D721Med (cell line): ENCODE measurements at regions not wholly inside any gene's neighbourhood (a gene's known extent, or its start where the extent isn't known, plus 50 kb on each side); places are given as distances from the start of the nearest gene placed in this dataset.

Source experiments
- DNase-seq: peaks from one replicate; pipeline ENCODE4 v3.0.0; 2011; ENCODE audit warnings: low spot score; ENCODE audit not compliant: insufficient read length
- FAIRE-seq: peaks from 2 replicates; lab custom pipeline; 2011; peaks lifted over from hg19 to GRCh38; lab: Jason Lieb, UNC
- TF ChIP-seq, protein P1 (sequence below): IDR thresholded peaks from 2 replicates; pipeline ENCODE4 v1.5.1; 2012; ENCODE audit warnings: mild to moderate bottlenecking, control low read depth; ENCODE audit not compliant: insufficient read depth; ENCODE audit errors: missing control alignments

GRCh38 chr13:74338341-74338740, 204.1 kb upstream of the KLF12 start:
- DNase-seq: no peak
- TF ChIP-seq, protein P1, sequence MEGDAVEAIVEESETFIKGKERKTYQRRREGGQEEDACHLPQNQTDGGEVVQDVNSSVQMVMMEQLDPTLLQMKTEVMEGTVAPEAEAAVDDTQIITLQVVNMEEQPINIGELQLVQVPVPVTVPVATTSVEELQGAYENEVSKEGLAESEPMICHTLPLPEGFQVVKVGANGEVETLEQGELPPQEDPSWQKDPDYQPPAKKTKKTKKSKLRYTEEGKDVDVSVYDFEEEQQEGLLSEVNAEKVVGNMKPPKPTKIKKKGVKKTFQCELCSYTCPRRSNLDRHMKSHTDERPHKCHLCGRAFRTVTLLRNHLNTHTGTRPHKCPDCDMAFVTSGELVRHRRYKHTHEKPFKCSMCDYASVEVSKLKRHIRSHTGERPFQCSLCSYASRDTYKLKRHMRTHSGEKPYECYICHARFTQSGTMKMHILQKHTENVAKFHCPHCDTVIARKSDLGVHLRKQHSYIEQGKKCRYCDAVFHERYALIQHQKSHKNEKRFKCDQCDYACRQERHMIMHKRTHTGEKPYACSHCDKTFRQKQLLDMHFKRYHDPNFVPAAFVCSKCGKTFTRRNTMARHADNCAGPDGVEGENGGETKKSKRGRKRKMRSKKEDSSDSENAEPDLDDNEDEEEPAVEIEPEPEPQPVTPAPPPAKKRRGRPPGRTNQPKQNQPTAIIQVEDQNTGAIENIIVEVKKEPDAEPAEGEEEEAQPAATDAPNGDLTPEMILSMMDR: no peak
- FAIRE-seq: no peak

- FAIRE-seq (peak; percentile 41), DNase-seq (no peak)
- TF ChIP-seq, protein P1: no peak
Measured at GRCh38 chr13:74336546-74336945, 202.3 kb upstream of the KLF12 start.

- TF ChIP-seq, protein P1: no peak
- no peak for DNase-seq
- FAIRE-seq: no peak
Measured at GRCh38 chr13:74335370-74335769, 201.2 kb upstream of the KLF12 start.

- TF ChIP-seq, protein P1: no peak
- no peak for FAIRE-seq
- DNase-seq: no peak
Measured at GRCh38 chr13:74329962-74330361, 195.8 kb upstream of the KLF12 start.

DNA sequence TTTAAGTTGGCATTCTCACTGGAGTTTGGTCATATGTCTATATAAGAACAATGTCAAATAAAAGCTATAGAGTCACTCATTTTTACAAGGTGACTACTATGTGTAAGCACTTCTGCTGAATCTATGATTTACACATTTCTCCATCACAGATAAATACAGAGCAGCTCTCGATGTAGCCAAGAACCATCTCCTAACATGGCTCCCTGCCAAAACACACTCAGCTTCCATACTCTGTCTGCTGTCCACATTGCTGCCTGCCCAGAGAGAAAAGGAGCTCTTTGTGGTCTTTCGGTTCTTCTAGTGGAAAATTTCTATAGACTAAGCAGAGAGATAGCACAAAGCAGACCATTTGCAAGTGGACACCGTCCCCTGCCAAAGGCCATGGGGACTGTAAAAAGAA, 190.9 kb upstream of the KLF12 start:
- no peak for DNase-seq
- TF ChIP-seq, protein P1: no peak
- no peak for FAIRE-seq

- DNase-seq: no peak
- TF ChIP-seq, protein P1: no peak
- no peak for FAIRE-seq
Measured at GRCh38 chr13:74324338-74324737, 190.1 kb upstream of the KLF12 start.

- TF ChIP-seq, protein P1: no peak
- no peak for DNase-seq
- FAIRE-seq: no peak
Measured at GRCh38 chr13:74322562-74322961, 188.4 kb upstream of the KLF12 start.
